GM21526 (cell line): ENCODE measurements at regions not wholly inside any gene's neighbourhood (a gene's known extent, or its start where the extent isn't known, plus 50 kb on each side); places are given as distances from the start of the nearest gene placed in this dataset.

ENCODE experiments used
- ATAC-seq: cut with Tn5 transposase; IDR thresholded peaks from one replicate; pipeline ENCODE4 v1.9.1; 2021; ENCODE audit warnings: moderate library complexity; ENCODE audit not compliant: unreplicated experiment, low FRiP score

DNA sequence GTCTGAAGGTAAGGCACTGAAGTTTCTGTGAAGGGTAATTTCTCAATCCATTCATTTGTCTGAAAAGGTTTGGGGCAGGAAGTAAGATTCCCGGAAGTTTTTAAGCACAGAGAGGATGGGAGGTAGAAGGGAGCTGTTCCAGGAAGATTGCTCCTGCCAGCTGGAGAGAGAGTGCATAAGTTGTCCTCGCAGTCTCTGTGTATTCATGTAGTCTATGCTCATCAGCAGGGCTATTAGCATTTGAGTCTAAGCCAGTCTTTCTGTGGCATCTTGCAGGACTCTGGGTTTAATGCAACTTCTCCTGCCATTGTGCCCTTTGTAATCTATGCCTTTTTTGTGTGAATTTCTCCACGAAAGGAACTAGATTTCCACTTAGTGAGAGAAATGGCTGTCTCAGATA lies 140.8 kb upstream of the FGGY start:
- ATAC-seq, result no peak

DNA sequence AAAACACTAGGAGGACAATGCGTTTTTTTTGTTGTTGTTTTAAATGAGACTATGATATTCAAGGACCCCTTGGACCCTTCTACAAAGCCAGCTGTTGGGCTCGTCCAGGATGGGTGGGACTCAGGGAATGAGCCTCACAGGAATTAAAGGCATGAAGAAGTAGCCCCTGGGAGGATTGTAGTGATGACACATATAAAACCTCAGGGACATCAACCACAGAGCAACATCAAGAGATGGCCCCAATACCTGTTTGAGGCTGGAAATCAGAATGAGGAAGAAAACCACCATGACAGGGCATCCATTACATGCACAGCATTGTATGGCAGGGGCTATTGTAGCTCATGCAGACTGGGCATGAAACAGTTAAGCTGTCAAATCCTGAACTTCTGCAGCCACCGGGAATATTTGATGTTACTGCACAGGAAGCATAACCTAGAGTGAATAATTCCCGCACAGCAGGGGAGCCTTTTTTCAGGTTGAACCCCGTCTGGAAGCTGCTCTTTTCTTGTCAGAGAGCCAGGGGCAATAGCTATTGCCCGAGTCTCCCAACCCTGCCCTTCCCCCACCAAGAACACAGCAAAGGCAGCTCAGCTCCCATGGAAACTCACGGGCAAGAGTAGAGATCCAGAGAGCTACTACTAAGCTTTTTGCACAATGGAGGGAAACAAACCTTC lies 140.2 kb upstream of the FGGY start:
- no peak for ATAC-seq

DNA sequence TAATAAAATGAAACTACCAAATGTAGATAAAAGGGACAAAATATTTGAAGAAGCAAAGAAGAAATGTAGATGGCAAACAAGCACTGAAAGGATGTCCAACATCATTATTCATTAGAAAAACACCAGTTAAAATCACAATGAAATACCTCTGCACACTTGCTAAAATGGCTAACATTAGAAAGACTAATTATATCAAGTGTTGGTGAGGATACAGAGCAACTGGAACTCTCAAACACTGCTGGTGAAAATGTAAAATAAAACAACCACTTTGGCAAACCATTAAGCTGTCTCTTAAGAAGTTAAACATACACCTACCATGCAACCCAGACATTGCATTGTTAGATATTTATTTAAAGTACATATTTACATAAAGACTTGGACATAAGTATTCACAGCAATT lies 138.6 kb upstream of the FGGY start:
- ATAC-seq, result no peak

DNA sequence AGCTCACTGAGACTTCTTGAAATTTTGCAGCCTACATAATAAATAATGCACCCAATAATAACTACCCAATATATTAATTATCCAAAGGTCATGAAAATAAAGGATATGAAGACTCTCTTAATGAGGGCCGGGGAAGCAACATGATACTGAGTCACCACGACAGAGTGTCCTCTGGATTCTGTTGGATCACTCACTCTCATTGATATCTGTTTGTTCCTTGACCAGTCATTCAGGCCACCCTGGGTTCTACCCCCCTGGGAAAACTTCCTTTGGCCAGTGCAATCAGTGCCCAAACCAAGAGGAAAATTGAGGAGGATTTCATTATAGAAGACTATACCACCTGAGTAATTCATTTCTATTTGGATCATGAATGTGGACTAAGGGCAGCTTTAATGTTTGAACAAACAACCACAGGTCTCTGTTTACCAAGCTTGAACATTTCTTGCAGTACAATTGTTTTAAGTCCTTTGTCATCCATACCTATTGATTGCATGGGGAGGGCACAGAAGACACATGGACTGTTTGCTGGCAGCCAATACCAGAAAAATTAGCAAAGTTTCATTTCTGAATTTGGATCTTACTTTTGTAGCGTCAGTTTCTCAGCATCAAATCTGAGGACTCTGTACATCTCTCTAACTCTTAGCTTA lies 137.2 kb upstream of the FGGY start:
- ATAC-seq, result no peak

DNA sequence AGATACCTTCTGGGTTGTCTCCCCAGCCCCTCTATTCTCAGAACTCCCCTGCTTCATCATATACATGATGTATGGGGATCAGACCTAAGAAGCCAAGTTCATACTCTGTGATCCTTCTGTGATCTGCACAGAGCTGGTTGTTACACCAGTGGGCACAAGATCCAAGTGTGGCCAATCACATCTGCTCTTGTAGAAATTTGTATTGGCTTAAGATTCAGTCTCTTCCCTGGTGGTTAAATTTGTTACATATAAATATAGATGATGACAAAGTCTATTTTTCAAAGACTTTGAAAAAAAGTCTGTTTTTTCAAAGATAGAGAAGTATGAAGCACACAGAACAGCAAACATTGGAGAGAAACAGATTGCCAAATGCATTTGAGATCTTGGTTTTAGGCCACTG lies 135.8 kb upstream of the FGGY start:
- ATAC-seq, result no peak

DNA sequence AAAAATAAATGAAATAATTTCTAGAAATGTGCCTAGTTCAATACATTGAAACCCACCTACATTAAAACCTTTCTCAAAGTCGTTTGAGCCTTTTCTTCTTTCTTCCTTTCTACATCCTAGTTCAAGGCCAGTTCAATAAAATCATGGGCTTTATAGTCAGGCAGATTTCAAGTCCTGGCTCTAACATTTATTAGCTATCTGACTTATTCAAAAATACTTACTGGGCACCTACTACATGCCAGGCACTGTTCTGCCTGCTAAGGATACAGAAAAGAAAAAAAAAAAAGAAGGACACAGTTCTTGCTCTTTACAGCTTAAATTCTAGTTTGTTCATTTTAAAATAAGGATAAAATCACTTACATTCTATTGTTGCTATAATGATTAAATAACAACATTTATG lies 134.2 kb upstream of the FGGY start:
- ATAC-seq, result no peak

DNA sequence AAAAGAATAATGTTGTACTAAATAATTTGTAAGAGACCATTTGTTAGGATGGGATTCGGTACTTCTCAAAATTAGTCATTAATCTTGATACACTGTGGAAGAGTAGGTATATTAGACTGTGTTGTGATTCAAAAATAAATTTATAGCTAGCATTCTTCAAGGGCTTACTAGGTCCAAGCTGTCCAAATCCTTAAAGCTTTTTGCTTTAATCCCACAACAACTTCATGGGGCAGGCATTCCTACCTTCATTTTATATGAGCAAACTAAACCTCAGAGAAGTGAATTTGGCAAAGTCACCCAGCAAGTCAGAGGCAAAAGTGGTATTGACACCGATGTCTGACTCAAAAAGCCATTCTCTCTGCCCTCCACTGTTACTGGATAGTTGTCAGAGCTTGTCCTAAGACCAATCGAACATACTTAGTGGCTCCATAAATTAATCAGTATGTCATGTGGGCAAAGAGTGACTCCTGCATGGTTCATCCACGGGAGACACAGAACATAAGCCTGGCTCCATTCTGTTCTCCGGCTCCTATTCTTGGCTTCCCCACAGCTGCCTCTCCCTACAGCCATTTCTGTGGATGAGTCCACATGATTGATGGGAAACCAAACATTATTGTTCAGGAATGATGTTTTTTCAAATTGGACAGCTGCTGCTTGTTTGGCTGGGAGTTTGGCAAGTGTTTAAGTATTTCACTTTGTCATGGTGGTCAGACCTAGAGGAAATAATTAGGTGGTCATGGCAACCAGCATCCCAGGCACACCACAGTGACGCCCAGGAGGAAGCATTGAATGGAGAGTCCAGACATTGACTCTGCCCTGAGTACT lies 133.4 kb upstream of the FGGY start:
- ATAC-seq, result no peak

DNA sequence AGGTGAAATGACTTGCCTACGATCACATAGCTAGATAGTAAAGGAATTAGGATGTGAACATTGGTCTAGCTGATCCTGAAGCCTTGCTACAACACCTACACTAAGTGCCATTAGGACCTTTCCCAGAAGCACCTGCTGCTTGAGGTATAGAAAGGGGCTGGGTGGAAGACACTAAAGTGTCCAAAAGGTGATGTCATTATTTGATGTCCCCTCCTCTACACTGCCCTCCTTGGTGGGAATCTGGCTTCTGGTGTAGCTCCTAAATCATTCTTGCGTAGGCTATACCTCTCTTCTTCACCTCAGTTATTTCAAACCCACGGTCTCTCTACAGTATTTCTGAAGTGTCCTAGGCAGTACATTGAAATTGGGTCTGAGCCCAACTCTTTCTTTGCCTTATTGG lies 132.5 kb upstream of the FGGY start:
- no peak for ATAC-seq

DNA sequence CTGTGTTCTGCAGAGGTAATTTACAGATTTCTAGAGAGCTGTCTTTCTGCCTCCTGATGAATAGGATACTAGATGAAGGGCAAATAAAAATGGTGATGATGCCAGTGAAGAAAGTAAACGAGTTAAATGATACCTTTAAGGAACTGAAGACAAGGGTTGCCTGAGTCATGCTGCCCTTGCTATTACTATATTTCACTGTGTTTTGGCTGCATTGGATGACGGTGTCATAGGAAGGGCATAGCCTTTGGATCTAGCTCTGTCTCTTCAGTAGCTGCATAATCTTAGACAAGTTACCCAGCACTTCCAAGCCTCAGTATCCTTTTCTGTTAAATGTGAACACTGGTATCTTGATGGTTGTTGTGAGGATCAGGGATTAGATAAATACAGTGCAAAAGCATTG lies 131.5 kb upstream of the FGGY start:
- no peak for ATAC-seq

DNA sequence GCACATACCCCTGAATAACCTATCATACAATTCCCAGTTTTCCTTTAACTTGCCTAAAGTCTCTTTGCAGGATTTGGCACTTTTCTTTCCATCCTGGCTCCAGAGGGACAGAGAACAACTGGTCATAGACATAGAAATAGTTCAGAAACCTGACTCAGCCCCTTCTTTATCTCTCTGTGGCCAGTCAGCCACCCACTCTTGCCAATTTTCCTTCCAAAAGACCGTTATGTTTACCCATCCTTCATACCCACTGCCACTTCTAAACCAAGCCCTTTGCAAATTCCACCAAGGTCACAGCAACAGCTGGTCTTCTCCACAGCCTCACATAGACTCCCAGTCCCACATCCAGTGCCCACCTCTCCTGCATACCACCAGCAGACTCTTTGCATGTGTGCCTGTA lies 127.2 kb upstream of the FGGY start:
- ATAC-seq, result no peak

DNA sequence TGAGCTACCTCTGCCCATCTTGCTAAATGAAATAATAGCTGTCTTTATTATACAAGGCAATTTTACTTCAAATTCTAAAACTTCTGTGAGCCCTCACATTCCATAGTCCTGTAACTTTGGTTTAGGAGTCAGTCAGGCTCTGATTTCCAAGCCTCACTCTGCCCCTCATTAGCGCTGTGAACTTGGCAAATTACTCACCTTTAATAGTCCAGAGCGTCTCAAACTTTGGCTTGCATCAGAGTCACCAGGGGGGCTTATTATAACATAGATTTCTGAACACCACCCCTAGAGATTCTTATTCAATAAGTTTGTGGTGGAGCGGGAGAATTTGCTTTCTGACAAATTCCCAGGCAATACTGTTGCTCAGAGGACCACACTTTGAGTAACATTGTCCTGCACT lies 126.2 kb upstream of the FGGY start:
- no peak for ATAC-seq

DNA sequence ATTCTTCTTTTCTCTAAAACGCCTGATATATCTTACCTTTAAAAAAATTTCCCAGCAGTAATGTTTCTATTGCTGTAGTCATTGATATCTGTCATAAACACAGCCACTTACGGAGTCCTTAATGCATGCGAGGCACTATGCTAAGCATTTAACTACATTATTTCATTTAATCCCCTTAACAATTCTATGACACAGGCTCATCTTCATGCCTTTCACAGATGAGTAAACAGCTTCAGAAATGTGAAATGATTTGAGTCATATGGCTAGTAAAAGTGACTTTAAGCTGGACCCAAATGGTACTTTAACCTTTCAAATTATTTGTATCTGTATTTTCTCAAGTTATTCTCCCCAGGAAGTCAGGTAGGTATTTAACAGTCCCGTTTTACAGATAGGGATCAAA lies 125.1 kb upstream of the FGGY start:
- ATAC-seq, result no peak

DNA sequence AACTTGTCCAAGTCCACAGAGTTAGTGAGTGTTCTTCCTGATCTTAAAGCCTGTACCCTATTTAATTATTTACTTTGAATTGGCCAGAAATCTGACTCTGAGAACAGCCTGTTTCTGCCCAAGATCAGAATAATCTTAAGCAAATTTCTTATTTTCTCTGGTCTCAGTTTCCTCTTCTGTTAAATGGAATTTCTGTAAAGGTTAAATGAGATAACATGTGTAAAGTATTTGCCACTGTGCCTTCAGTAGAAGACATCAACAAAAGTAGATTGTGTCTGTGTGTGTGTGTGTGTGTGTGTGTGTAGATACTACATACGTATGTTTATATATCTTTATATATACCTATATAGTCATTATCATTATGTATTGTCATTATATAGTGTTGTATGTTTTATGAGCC lies 124.2 kb upstream of the FGGY start:
- no peak for ATAC-seq

DNA sequence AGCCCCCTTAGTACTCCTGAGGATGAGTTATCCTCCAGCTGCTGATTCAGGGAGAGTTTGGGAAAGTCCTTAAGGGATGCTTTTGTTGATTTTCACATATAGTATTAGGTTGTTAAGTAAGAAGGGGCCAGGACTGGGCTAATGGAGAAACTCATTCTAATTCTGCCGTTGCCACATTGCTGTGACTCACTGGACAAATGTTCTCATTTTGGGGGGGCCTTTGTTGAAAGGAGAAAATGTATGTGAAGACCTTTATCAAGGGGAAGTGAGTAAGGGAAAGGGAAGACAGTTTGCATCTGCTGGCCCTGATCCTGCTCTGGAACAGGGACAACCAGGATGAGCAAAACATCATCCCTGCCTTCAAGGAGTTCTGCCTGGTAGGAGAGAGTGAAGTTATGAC lies 123.2 kb upstream of the FGGY start:
- ATAC-seq, result no peak

DNA sequence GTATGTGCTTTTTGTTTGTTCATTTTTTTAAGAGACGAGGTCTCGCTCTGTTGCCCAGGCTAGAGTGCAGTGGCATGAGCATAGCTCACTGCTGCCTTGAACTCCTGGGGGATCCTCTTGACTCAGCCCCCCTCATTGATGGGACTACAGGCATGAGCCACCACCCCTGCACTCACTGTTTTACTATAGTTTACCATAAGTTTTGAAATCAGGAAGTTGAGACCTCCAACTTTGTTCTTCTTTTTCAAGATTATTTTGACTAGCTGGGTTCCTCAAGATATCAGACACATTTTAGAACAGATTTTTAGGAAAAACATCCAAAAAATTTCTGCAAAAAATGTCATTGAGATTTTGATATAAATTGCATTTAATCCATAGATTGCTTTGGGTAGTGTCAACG lies 120.4 kb upstream of the FGGY start:
- no peak for ATAC-seq

DNA sequence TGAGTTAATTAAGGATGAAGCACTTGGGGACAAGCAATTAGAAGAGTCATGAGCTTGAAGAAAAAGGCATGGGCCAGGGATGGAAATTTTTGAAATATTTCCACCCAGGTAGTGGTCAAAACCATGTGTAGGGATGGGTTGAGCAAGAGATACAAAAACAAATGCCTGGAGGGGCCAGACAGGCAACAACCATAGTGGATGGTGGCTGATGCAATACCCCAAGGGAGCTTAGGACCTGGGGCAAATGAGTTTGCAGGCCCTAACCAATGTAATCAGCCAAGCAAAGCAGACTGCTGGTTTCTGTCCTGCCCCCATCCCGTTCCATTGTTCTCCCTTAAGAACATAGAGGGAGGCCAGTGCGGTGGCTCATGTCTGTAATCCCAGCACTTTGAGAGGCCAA lies 119.1 kb upstream of the FGGY start:
- ATAC-seq, result no peak

DNA sequence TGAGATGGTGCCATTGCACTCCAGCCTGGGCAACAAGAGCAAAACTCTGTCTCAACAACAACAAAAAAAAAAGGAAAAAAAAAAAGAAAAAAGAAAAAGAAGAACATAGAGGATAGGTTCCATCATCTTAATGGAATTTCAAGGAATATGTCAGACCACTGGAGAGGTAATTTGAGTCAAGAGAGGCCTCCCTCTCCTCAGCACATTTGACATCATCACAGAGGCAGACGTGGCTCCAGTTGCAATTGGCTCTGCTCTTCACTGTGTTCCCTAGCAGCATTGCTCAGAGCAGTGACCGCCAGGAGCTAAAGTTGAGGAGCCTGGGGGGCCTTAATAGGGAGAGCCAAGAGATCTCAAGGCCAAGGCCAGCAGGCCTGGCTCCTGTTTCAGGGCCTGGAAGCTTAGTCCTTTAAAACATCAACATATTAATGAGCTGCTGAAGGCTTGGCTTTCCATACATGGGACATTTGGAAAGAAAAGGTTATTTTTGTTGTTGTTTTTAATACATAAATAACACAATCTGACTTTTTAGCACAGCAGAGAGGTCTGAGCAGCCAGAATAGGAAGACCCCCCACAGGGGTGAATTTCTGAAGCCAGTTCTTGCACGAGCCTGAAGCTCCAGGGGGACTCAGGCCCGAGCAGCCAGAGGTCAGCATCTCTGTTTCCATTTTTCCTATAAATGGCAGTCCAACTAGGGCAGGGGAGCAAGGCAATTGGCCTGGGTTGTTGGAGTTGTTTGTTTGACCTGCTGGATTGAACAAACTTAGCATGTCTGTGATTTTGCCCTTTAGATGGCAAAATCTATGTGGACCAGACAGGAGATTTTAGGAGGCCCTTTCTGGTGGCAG lies 118.3 kb upstream of the FGGY start:
- ATAC-seq, result no peak

DNA sequence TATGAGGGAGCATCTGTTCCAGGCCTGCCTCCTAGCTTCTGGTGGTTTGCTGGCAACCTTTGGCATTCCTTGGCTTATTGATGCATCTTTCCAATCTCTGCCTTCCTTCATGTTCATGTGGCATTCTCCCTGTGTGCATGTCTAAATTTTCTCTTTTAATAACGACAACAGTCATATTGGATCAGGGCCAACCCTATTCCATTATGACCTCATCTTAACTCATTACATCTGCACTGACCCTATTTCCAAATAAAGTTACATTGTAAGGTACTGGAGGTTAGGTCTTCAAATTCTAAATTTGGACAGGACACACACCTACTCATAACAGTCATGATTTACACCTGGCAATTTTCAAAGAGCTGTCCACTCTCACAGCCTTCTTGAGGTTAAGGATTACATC lies 117.2 kb upstream of the FGGY start:
- ATAC-seq, result no peak

DNA sequence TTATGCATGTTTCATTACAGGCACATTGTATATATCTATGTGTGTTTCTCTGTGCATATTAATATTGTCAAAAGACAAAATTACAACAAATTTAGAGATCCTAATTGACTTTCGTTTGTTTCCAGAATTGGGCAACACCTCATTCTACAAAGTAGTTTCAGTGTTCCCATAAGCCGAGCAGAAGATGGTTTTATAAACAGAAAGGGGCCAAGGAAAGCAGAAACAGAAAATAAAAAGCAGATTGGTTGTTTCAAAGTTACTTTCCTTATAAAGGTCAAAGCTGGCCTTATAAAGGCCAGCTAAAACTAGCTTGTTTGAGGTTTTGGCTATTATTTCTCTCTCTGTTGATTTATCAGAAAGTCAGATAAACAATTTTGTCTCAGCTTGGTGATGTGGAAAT lies 116.2 kb upstream of the FGGY start:
- no peak for ATAC-seq

DNA sequence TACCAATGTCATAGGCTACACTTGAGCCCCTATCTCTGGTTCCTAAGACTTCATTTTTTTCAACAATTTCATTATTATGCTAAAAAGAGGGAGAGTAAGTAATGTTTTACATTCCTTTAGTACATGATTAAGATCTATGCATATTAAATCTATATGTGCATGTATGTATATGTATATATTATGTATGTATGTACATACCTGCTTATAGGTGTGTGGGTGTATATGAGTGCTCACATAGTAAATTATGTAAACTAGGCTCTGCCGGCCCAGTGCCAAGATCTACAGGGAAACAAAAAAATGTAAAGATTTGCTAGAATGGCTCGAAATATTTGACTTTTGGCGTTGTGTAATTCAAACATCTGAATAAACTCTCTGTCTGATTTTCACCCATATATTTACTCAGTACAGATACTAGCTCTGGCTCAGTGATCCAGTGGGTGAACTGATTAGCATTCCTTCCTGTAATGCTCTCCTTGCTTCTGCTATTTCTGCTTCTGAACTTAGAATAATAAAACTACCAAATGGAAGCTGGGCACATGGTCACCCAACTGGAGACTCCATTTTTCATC lies 113.1 kb upstream of the FGGY start:
- ATAC-seq, result no peak
